ENCODE measurements at regions not wholly inside any gene's neighbourhood (a gene's known extent, or its start where the extent isn't known, plus 50 kb on each side); places are given as distances from the start of the nearest gene placed in this dataset.

GRCh38 chr1:244952280-244952933 is 88.1 kb upstream of the HNRNPU start:
- TF ChIP-seq EZH2 (IDR thresholded peaks at IDR 0.05; ENCODE audit: borderline replicate concordance, low read depth, low read length, severe bottlenecking) = no peak
- TF ChIP-seq CTCF (IDR thresholded peaks at IDR 0.05; ENCODE audit: borderline replicate concordance, extremely low read depth, low read length, poor library complexity, severe bottlenecking) = no peak
